ENCODE measurements at regions not wholly inside any gene's neighbourhood (a gene's known extent, or its start where the extent isn't known, plus 50 kb on each side); places are given as distances from the start of the nearest gene placed in this dataset.

DNA sequence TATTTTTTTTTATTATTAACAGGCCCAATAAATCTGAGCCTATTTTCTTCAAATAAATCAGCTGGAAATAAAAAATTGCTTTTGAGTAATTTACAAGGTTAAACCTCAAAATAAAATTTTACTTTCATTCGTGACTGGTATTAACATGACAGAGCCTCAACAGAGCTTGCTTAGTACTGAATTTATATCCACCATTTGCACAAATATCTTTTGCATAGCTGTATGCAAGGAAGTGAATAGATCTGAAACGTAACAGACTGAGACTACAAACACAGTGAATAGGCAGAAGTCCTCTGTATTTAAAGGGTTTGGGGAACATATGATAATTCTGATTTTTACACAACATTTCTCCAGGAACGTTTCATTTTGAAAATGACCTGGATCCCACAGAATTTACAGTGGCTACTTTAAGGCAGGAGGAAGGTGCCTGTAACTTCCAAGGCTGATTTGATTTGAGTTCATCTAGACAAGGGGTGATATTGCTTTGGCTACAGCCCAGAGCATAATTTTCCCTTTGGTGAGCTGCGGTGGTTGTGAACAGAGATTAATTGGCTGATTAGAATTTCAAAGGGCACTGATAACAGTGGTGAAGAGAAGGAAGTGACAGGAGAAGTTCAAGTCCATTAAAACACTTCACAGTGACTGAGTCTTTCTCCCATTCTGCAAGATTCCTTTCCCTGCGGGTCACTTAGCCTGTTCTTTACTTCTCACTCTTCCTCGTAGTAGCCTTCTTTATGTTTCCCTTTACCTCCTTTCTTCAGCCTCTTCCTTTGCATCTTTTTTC lies 121.2 kb upstream of the SASH1 start:
- TF ChIP-seq, protein P1, sequence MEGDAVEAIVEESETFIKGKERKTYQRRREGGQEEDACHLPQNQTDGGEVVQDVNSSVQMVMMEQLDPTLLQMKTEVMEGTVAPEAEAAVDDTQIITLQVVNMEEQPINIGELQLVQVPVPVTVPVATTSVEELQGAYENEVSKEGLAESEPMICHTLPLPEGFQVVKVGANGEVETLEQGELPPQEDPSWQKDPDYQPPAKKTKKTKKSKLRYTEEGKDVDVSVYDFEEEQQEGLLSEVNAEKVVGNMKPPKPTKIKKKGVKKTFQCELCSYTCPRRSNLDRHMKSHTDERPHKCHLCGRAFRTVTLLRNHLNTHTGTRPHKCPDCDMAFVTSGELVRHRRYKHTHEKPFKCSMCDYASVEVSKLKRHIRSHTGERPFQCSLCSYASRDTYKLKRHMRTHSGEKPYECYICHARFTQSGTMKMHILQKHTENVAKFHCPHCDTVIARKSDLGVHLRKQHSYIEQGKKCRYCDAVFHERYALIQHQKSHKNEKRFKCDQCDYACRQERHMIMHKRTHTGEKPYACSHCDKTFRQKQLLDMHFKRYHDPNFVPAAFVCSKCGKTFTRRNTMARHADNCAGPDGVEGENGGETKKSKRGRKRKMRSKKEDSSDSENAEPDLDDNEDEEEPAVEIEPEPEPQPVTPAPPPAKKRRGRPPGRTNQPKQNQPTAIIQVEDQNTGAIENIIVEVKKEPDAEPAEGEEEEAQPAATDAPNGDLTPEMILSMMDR (IDR thresholded peaks at IDR 0.05; ENCODE audit: borderline replicate concordance, extremely low read depth, low read length, poor library complexity, severe bottlenecking), result no peak
- peak; percentile 23 for TF ChIP-seq EZH2 (IDR thresholded peaks at IDR 0.05; ENCODE audit: borderline replicate concordance, low read depth, low read length, severe bottlenecking)
